ENCODE measurements at regions not wholly inside any gene's neighbourhood (a gene's known extent, or its start where the extent isn't known, plus 50 kb on each side); places are given as distances from the start of the nearest gene placed in this dataset.

DNA sequence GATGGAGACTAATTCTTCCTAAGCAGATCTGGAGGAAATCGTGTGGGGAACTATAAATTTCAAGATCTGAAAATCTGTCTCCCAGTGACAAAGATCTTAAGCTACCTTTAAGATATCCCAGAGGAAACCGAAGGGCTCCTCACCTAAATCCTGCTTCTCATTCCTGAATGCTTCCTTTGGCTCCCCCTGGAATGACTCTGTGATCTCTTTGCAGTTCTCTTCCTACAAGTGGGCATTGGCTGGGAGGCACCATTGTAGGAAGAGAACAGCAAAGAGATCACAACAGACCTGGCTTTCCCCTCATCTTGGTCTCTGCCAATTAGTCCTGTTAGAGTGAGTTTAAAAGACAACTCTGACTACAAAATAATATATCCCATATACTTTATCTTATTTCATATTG lies 70.0 kb upstream of the KCNH7 start:
- TF ChIP-seq POLR2A (IDR thresholded peaks at IDR 0.05), result no peak
- TF ChIP-seq, protein P1, sequence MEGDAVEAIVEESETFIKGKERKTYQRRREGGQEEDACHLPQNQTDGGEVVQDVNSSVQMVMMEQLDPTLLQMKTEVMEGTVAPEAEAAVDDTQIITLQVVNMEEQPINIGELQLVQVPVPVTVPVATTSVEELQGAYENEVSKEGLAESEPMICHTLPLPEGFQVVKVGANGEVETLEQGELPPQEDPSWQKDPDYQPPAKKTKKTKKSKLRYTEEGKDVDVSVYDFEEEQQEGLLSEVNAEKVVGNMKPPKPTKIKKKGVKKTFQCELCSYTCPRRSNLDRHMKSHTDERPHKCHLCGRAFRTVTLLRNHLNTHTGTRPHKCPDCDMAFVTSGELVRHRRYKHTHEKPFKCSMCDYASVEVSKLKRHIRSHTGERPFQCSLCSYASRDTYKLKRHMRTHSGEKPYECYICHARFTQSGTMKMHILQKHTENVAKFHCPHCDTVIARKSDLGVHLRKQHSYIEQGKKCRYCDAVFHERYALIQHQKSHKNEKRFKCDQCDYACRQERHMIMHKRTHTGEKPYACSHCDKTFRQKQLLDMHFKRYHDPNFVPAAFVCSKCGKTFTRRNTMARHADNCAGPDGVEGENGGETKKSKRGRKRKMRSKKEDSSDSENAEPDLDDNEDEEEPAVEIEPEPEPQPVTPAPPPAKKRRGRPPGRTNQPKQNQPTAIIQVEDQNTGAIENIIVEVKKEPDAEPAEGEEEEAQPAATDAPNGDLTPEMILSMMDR (IDR thresholded peaks at IDR 0.05), result no peak
